NCI-H1694 treated with DMSO at 0.1 percent for 48 hours (cell line): ENCODE measurements at regions not wholly inside any gene's neighbourhood (a gene's known extent, or its start where the extent isn't known, plus 50 kb on each side); places are given as distances from the start of the nearest gene placed in this dataset.
"Not testable (repeated sequence)": the region's sequence is repeated elsewhere in the genome, so short reads cannot be mapped to it uniquely, and the experiment has no call there.

Experiments used
- DNase-seq: peaks from one replicate; lab custom pipeline; 2025; lab: John Stamatoyannopoulos, UW

DNA sequence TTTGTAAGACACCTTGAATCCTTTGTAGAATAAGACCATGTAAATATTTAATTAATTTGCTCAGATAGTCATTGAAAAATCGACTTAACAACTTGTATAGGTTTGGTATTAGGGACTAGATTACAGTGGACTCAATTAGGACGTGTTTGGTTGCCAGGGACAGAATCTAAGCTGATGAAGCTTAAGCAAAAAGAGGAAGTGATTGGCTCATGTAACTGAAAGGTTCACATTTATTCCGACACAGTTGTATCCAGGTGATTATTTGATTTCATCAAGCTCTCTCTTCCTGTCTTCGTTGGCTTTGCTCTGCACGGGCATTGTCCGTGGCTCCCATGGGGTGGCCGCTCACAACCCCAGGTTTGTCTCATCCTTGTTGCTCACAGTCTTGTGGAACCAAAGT lies 146.4 kb downstream of the C11orf91 start:
- no peak for DNase-seq

DNA sequence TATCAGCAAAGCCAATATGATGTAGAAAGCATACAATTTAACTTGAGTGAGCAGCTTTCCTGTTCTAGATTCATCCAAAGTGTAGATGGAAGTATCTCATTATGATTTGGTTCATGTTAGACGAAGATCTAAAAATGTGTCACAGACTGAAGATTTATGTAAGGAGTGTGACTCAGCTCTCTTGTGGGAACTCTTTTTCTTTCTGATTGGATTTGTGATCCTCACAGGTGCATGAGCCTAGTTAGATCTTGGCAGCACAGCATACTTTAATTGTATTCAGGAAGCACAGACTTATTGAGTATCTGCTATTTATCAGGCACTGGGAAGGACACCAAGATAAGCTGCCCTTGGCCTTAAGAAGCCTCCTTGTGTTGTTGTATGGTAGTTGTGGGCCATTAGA lies 147.1 kb downstream of the C11orf91 start:
- DNase-seq: no peak

DNA sequence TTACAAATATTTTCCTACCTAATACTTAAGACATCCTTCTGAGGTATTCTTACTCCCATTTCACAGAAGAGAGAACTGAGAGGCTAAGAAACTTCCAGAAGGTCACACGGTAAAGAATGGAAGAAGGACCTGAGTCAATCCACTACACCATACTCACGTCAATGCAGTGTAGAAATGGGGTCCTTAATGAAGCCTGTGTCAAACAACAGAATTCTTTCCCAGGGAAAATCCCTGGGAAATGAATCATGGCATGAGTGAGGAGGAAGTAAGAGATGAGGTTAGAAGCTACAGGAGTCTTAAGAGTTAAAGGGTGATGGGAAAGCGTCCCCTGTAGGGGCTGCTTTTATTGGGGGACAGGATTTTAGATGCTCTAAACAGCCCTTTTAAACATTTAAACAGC lies 147.9 kb downstream of the C11orf91 start:
- no peak for DNase-seq

DNA sequence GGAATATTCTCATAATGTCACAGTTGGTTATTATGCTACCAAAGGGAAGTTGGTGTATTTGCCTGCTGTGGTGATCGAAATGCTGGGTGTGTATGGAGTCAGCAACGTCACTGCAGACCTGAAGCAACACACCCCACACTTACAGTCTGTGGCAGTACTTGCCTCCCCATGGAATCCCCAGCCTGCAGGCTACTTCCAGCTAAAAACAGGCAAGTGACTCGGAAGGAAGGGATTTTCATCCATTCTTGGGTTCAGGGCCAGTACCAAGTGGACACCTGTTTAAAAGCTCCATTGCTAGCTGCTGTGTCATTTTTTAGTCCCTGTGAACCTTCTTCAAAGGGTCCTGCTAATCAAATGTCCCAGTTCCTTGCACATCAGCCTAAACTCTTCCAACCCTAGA lies 149.6 kb downstream of the C11orf91 start:
- DNase-seq: no peak

DNA sequence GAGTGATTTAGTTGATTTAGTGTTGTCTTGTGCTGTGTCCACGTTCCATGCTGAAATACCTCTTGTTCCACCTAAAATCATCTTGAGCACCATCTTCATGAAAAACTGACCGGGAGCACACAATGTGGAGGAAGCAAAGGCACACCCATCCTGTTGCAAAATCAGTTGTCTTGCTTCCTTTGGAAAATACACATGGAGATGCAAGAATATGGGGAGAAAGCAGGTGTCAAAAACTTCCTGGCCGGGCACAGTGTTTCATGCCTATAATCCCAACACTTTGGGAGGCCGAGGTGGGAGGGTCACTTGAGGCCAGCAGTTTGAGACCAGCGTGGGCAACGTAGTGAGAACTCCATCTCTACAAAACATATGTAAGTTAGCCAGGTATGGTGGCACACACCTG lies 151.1 kb downstream of the C11orf91 start:
- no peak for DNase-seq

DNA sequence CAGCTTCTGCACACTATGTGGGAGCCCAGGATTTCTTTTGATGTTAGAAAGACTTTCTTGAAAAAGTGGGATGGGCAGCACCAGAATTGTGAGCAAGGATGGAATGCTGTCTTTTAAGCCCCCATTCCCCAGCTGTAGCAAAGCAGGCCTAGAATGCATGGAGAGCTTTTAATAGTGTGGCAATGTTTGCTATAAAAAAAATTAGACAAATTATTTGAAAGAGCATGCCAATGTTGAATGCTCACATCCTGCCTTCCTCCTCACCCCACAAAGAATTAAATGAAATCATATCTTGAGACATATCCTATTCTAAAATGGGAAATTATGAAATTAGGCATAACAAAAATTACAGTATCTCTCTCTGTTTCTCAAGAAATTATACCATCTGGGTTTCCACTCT lies 154.7 kb downstream of the C11orf91 start:
- no peak for DNase-seq

DNA sequence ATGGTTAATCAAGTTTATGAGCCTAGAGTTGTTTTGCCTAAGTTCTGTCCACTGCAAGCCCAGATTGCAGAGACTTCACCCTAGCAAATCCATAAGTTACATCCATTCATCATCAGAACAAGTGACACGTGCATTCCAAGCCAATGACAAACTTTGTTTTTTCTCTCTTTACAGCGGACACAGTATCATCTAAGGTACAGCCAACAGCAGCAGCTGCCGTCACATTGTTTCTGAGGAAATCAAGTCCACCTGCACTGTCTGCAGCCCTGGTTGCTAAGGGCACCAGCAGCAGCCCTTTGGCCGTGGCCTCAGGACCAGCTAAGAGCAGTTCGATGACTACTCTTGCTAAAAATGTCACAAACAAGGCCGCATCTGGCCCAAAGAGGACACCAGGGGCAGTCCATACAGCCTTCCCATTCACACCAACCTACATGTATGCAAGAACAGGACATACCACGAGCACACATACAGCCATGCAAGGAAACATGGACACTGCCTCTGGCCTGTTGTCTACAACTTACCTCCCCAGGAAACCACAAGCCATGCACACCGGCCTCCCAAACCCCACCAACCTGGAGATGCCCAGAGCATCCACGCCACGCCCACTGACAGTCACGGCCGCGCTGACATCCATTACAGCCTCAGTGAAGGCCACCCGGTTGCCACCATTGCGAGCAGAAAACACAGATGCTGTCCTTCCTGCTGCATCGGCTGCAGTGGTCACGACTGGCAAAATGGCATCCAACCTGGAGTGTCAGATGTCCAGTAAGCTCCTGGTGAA lies 155.8 kb downstream of the C11orf91 start:
- no peak for DNase-seq

DNA sequence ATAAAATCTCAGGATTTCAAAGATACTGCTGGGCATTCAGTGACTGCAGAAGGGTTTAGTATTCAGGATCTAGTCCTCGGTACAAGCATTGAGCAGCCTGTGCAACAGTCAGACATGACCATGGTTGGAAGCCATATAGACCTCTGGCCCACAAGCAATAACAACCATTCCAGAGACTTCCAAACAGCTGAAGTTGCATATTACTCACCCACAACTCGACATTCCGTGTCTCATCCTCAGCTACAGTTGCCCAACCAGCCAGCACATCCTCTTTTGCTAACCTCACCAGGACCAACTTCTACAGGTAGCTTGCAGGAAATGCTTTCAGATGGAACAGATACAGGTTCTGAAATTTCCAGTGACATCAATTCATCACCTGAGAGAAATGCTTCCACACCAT lies 156.8 kb downstream of the C11orf91 start:
- no peak for DNase-seq

DNA sequence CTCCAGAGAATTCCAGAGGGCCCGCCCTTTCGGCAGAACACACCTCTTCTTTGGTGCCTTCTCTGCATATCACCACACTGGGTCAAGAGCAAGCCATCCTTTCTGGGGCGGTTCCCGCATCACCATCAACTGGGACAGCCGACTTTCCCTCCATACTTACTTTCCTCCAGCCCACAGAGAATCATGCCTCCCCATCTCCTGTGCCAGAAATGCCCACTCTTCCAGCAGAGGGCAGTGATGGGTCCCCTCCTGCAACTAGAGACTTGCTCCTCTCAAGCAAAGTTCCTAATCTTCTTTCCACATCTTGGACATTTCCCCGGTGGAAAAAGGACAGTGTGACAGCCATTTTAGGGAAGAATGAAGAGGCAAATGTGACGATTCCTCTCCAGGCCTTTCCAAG lies 157.7 kb downstream of the C11orf91 start:
- no peak for DNase-seq

DNA sequence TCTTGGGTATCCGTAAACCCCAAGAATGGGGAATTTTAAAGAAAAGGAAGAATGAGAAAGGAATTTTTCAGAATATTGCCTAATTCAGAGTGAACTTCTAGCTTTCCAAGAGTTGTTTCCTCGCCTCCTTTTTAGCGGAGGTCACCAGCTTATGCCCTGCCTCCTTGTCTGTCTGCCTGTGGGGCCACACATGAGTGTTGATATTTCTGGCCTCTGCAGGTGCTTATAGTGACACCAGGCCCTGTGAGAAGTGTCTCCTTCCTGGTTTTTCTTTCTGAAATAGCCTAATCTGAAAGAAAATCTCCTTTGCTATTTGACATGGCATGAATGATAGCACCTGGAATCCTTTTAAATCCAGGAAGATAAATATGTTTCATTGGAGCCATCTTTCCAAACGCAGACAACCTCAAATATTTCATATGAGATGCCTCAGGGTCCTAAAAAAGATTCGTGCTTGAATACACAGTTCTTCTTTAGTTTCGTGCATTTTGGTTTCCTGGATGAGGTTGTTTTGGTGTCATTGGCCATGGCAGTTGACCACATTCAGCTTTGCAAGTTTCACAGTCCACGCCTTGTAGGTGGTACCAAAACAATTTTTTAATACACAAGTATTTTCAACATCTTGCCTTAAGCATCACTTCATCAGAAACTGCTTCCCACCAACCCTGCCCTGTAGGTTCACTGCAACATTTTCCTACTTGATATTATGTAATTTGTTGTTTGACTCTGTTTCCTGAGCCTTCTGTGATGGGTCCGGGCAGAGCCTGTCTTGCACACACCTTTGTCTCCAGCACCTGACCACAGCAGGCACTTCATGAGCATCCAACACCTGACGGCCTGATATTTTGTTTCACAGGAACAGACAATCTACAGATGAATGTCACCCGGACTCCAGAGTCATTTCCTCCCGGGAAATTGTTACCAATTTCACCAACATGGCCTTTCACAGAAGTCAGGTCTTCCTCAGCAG lies 159.4 kb downstream of the C11orf91 start:
- DNase-seq: no peak

DNA sequence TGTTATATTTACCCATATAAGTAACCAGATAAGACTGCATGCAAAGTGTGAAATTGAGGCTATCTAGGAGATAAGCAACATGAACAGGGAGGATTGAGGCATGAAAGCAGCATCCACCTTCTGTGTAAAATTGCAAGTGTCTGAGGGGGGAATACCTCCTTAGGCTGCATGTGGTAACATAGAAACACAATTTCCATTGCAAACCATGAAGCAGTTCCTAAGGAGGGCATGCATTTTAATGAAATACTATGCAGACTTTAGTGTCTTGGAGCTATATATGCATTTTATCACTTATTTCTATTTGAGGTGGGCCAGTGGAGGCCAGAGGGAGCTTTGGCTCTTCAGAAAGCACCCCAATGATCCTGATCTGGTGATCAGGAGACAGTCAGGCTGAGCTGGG lies 160.2 kb downstream of the C11orf91 start:
- DNase-seq: no peak

DNA sequence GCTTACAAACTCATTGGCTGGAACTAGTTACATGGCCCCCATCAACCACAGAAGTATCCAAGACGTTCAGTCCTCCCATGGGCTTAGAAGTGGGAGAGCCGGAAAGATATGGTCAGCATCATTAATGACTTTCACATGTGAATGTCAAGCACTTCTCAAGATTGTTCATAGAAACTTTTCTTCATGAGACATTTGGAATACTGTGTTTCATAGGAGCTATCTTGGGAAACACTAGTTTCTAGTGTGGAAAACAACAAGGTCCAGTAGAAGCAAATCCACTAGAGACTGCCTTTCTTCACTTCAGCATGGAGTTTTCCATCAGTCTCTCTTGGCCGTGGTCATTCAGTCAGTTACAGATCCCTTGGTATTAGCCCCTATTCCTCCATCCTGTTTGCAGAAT lies 160.9 kb downstream of the C11orf91 start:
- DNase-seq: no peak

DNA sequence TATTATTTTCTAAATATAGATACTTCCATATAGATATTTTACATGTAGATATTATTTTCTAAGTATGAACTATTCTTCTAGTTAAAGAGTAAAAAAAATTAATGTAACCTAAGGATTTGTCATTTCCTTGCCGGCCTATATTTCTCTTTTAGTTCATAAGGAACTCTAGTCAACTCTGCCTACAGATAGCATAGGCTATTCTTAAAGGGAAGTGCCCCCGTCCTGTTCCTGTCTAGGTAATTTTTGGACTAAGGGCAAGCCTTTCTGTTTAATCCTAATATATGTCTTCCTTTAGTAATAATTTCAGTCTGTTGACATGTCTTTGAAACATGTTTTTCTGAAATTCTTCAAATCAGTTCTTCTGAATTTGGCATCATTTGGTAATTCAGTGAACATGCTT lies 161.9 kb downstream of the C11orf91 start:
- DNase-seq: no peak

DNA sequence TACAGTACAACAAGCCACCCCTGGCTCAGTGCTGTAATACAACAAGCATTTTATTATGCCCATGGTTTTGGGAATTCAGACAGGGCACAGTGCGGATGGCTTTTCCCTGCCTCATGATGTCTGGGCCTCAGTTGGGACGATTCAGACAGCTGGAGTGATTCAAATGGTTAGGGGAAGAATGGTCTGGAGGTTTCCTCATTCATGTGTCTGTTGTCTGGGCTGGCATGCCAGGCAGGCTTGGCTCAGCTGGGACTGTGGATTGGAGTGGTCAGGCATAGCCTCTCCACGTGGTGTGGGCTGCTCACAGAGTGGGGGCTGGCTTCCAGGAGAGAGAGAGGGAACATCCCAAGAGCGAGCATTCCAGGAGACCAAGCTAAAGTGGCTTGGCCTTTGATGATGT lies 164.4 kb downstream of the C11orf91 start:
- no peak for DNase-seq

DNA sequence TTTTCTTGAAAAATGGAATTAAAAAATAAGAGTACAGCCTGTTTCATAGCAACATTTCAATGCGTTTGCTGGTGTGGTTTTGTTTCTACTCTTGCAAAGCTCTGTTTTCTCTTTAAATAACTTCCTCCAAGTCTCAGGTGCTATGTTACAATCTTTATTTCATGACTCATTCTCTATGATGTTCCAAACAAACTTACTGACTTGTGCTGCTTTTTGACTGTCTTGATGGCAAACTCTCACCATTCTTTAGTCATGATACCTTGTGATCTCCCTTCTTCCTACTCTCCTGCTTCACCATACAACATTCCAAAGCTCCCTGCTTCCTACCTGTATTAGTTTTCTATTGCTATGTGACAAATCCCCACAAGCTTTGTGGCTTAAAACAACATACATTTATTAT lies 166.1 kb downstream of the C11orf91 start:
- no peak for DNase-seq

DNA sequence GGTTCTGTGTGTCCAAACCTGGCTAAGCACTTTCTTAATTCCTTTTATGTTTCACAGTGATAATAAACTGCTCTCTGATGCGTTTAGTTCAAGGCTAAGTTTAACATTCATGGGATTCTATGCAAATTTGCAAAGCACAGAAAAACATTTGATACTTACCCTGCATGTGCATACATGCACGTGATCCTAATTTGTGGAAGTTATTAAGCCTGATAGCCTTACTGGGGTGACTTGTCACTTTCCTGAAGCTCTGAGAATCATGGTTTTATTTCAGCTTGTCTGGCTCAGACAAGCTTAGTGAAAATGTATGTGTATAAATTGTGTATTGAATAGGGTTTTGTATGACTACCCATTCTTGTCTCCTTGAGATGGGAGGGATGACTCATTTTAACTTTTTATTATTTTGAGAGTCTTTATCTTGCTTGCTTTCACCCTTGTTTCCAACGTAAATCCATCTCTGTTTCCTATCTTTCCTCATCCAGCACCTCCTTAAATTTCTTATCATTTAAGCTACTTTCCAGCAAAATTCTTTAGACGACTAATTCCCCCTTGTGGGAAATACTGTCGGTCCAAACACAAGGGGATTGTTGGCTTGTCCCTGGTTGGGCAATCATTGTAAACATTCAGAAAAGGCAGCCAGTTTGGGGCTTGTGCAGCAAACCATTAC lies 167.1 kb downstream of the C11orf91 start:
- DNase-seq: no peak

DNA sequence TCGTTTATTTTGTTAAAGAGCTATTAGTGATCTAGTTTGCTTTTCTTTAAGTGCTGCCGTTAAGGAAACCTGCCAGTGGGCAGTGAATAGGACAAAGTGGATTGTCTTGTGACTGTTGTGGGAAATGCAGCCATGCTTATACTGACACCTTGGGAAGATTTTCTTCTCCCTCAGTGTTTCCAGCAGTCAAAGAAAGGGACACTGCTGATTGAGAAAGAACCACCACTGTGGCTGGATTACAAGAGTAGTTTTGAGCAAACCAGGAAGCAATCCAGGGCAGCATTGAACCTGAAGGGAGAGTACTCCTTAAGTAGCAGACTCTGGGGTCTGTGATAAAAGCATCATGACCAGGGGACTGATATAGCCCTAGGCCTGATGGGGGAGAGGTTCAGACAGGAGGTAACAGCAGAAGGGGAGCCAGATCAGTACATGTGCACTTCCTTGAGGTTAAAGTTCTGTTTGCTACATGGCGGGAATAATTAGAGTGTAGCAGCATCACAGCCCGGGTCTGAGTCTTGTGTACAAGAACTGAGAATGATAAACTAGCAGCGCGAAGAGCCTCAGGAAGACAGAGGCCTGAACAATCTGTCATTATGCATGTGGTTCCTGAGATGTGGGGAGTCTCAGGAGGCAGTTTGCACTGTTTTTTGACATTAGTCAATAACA lies 167.8 kb downstream of the C11orf91 start:
- DNase-seq: no peak

DNA sequence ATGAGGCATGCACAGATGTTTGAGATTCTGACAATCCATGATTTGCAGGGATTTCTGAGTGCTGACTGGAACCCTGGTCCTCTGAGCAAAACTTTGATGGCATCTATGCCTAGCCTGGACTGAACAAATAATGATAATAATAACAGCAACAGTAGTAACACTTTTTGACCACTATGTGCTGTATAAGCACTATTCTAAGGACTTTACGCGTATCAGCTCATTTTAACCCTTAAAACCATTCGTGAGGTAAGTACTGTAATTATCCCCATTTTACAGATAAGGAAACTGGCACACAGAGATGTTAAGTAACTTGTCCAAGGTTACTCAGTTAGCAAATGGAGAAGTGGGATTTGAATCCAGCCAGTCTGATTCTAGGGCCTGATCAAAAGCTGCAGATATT lies 168.4 kb downstream of the C11orf91 start:
- DNase-seq: no peak

DNA sequence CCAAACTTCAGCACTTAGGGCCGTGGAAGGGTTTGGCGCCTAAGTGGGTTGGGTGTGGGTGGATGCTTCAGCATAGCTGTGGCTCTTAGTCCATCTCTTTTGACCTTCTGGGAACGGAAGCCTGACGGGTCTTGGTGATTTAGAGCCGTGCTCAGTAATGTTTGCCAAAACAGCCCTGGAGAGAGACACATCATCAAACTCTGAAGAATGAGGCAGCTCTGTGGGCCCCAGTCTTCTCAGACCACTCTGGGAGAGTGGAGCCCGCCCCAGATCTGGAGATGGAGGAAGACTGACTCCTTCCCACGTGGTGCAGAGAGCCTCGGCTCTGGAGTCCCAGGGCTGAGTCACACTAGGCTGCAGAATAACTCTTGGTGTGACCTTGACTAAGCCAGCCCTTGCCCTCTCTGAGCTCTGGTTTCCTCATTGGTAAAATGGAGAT lies 168.9 kb downstream of the C11orf91 start:
- DNase-seq: no peak

DNA sequence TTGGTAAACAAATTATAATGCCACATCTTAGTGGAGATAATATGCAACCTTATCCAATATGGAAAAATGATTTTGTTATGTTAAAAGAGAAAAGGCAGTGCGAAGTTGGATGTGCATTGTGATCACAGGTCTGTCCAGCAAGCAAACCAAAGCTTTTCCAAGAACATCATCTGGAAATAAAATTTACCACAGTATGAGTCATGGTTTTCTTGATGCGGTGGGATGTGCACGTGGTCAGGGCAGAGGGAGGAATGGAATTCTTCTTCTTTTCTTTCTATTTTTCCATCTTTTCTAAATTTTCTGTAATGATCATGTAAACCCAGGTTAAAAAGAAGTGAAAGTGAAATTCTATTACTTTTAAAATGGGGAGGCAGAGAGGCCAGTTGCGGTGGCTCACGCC lies 169.8 kb downstream of the C11orf91 start:
- DNase-seq: no peak

DNA sequence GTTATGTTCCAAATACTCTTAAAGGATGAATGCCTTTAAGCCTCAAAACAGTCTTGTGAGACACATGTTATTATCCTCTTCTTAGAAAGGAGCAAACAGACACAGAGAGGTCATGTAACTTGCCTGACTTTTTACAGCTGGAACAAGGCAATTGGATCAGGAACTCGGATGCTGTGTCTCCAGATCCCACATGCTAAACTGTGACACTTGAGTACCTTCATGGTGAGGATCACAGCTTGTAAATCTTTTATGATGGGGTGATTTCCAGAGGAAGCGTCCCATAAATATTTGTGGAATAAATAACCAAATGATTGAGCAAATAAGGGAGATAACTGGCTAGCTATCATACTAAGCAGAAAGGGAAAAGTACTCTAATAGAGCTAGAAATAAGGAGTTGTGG lies 171.2 kb downstream of the C11orf91 start:
- no peak for DNase-seq

DNA sequence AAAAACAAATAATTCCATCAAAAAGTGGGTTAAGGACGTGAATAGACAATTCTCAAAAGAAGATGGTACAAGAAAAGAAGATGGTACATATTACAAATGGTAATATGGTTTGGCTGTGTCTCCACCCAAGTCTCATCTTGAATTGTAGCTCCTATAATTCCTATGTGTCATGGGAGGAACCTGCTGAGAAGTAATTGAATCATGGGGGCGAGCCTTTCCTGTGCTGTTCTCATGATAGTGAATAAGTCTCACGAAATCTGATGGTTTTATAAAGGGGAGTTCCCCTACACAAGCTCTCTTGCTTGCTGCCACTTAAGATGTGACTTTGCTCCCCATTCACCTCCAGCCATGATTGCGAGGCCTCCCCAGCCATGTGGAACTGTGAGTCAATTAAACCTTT lies 172.9 kb downstream of the C11orf91 start:
- DNase-seq: not testable (repeated sequence)
